ENCODE measurements at regions not wholly inside any gene's neighbourhood (a gene's known extent, or its start where the extent isn't known, plus 50 kb on each side); places are given as distances from the start of the nearest gene placed in this dataset.

DNA sequence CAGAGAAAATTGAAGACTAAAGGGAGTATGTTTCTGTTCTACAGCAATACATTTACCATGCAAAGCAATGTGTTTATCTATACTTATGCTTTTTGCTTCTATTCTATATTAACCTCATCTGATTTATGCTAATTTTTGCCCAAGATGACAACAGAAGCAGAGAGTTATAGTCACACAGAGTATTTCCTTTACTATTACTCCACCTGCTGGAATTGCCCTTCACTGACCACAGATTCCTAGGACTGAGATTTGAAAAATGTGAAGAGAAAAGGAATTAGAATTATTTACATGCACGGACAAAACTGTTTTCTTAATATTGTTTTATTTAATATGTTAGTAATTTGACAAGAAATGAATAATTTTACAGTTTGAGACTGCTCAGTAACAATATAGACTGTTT lies 745.6 kb downstream of the VGLL3 start:
- TF ChIP-seq, protein P1, sequence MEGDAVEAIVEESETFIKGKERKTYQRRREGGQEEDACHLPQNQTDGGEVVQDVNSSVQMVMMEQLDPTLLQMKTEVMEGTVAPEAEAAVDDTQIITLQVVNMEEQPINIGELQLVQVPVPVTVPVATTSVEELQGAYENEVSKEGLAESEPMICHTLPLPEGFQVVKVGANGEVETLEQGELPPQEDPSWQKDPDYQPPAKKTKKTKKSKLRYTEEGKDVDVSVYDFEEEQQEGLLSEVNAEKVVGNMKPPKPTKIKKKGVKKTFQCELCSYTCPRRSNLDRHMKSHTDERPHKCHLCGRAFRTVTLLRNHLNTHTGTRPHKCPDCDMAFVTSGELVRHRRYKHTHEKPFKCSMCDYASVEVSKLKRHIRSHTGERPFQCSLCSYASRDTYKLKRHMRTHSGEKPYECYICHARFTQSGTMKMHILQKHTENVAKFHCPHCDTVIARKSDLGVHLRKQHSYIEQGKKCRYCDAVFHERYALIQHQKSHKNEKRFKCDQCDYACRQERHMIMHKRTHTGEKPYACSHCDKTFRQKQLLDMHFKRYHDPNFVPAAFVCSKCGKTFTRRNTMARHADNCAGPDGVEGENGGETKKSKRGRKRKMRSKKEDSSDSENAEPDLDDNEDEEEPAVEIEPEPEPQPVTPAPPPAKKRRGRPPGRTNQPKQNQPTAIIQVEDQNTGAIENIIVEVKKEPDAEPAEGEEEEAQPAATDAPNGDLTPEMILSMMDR (IDR thresholded peaks at IDR 0.05), result peak; percentile 19; the same call in 1 of the 2 replicates
- TF ChIP-seq POLR2AphosphoS5 (IDR thresholded peaks at IDR 0.05; ENCODE audit: low read depth, low read length), result no peak

All from Panc1 (cell line).